Right lobe of liver (tissue), 4 donors: ENCODE measurements at regions not wholly inside any gene's neighbourhood (a gene's known extent, or its start where the extent isn't known, plus 50 kb on each side); places are given as distances from the start of the nearest gene placed in this dataset.

Experiments used
- POLR2A ChIP-seq: fragments of 450-650 bp; IDR thresholded peaks from one replicate; pipeline ENCODE4 v1.6.1; 2017; ENCODE audit warnings: antibody characterized with exemption, mild to moderate bottlenecking
- TF ChIP-seq, protein P1 (sequence below), 4 donors: fragments of 200-600 bp in 3 of 4; fragments of 450-650 bp in 1 of 4; IDR thresholded peaks; one replicate each; pipeline versions ENCODE4 v1.5.1 to v1.8.0; 2016 to 2022; ENCODE audit warnings: antibody characterized with exemption in 4 of 4, mild to moderate bottlenecking in 2 of 4
- donor health status: DM: no; HTN: no; CAD: no.
- donor health status: DM: no; HTN: no; CAD: no.
- donor health status: DM: no; HTN: yes; CAD: no.

DNA sequence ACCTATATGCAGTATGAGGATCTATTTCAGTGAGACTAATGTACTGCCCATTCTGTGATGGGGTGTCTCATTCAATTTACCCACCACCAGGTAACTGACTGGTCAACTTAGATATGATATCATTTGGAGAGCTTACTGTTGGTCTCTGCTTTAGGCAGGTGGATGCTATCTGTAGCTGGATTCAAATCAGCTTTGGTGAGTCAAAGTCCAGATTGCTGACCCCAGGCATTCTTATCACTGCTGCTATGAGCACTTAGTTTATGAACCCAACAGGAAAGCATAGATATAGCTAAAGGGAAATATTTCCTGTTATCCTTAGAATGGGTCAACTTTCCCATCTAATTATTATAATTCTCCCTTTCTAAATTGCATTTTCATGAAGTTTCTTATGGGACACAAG, 1295.2 kb upstream of the SPRY2 start:
- TF ChIP-seq, protein P1, sequence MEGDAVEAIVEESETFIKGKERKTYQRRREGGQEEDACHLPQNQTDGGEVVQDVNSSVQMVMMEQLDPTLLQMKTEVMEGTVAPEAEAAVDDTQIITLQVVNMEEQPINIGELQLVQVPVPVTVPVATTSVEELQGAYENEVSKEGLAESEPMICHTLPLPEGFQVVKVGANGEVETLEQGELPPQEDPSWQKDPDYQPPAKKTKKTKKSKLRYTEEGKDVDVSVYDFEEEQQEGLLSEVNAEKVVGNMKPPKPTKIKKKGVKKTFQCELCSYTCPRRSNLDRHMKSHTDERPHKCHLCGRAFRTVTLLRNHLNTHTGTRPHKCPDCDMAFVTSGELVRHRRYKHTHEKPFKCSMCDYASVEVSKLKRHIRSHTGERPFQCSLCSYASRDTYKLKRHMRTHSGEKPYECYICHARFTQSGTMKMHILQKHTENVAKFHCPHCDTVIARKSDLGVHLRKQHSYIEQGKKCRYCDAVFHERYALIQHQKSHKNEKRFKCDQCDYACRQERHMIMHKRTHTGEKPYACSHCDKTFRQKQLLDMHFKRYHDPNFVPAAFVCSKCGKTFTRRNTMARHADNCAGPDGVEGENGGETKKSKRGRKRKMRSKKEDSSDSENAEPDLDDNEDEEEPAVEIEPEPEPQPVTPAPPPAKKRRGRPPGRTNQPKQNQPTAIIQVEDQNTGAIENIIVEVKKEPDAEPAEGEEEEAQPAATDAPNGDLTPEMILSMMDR (IDR thresholded peaks at IDR 0.05) = no peak
- no peak for TF ChIP-seq POLR2A
